Fibroblast of lung (primary cell): ENCODE measurements at regions not wholly inside any gene's neighbourhood (a gene's known extent, or its start where the extent isn't known, plus 50 kb on each side); places are given as distances from the start of the nearest gene placed in this dataset.

Source experiments
- DNase-seq, 2 donors: peaks; one replicate each; pipeline versions ENCODE4 v3.0.0 to v3.0.0-alpha.2; 2010; ENCODE audit warnings: low read depth in 2 of 2
- H2AFZ ChIP-seq: 2 replicates; pipeline ENCODE4 v1.5.1; 2012; ENCODE audit warnings: low read length, control low read depth, inconsistent platforms
- H3K27ac ChIP-seq: 2 replicates; pipeline ENCODE4 v1.5.1; 2011; ENCODE audit warnings: low read length, control low read depth; ENCODE audit not compliant: insufficient read depth
- H3K27me3 ChIP-seq: 2 replicates; pipeline ENCODE4 v1.5.1; 2011; ENCODE audit warnings: mild to moderate bottlenecking, low read length; ENCODE audit not compliant: control insufficient read depth, insufficient read depth
- H3K36me3 ChIP-seq: 2 replicates; pipeline ENCODE4 v1.5.1; 2011; ENCODE audit warnings: low read length; ENCODE audit not compliant: control insufficient read depth, insufficient read depth
- H3K4me1 ChIP-seq: 2 replicates; pipeline ENCODE4 v1.5.1; 2011; ENCODE audit warnings: low read length; ENCODE audit not compliant: control insufficient read depth, insufficient read depth; ENCODE audit errors: extremely low read depth
- H3K4me2 ChIP-seq: 2 replicates; pipeline ENCODE4 v1.5.1; 2011; ENCODE audit warnings: low read length, control low read depth; ENCODE audit not compliant: insufficient read depth; ENCODE audit errors: extremely low read depth
- H3K4me3 ChIP-seq, 4 experiments: fragments of 200-600 bp in 1 of 4; sonication (generic) in 1 of 4; replicated peaks in 1 of 4; 2 replicates each; pipeline ENCODE4 v1.5.1; 2011 to 2016; ENCODE audit warnings: low read length in 4 of 4, low read depth in 3 of 4, mild to moderate bottlenecking in 3 of 4, control low read depth in 2 of 4, inconsistent platforms in 1 of 4, mixed read lengths in 1 of 4; ENCODE audit not compliant: insufficient read depth in 1 of 4; ENCODE audit errors: control extremely low read depth in 1 of 4
- H3K79me2 ChIP-seq: 2 replicates; pipeline ENCODE4 v1.5.1; 2012; ENCODE audit warnings: mild to moderate bottlenecking, low read length, inconsistent platforms; ENCODE audit not compliant: control insufficient read depth, insufficient read depth
- H3K9ac ChIP-seq: 2 replicates; pipeline ENCODE4 v1.5.1; 2011; ENCODE audit warnings: mild to moderate bottlenecking, low read length, control low read depth; ENCODE audit not compliant: insufficient read depth
- H3K9me3 ChIP-seq: 2 replicates; pipeline ENCODE4 v1.5.1; 2012; ENCODE audit warnings: low read depth, low read length; ENCODE audit not compliant: control insufficient read depth, insufficient read depth
- H4K20me1 ChIP-seq: 2 replicates; pipeline ENCODE4 v1.5.1; 2011; ENCODE audit warnings: low read length; ENCODE audit not compliant: control insufficient read depth, insufficient read depth; ENCODE audit errors: extremely low read depth
- CTCF ChIP-seq, 2 donors: IDR thresholded peaks in 1 of 2; conservative IDR thresholded peaks in 1 of 2; 1 replicate in 1 of 2; 2 replicates in 1 of 2; pipeline ENCODE4 v1.5.1; 2011 to 2012; ENCODE audit warnings: low read length in 2 of 2, control low read depth in 1 of 2, inconsistent platforms in 1 of 2, low read depth in 1 of 2, mild to moderate bottlenecking in 1 of 2
- EZH2 ChIP-seq: IDR thresholded peaks from 2 replicates; pipeline ENCODE4 v1.5.1; 2012; ENCODE audit warnings: low read length, control low read depth, mild to moderate bottlenecking; ENCODE audit errors: missing control alignments

- Histone ChIP-seq H3K27me3 (no peaks in the 10 kb centered on the region), H2AFZ (no peak overlapping the region), H3K79me2 (no peaks in the 10 kb centered on the region), H3K9ac (no peak overlapping the region), H3K4me1 (no peaks in the 10 kb centered on the region), H3K4me2 (no peak overlapping the region), H3K9me3 (no peaks in the 10 kb centered on the region), H3K36me3 (no peaks in the 10 kb centered on the region), H4K20me1 (no peaks in the 10 kb centered on the region), H3K4me3 (no peak overlapping the region), H3K27ac (no peak overlapping the region)
- DNase-seq: no peak
- TF ChIP-seq CTCF (conservative IDR thresholded peaks at IDR 0.05 in 1 of 2, IDR thresholded peaks at IDR 0.05 in 1 of 2; ENCODE audit: low read depth in 1 of 2, low read length in 2 of 2): no peak
- no peak for TF ChIP-seq EZH2
Measured at GRCh38 chr22:49034836-49035817, 792.5 kb downstream of the BRD1 start.

DNA sequence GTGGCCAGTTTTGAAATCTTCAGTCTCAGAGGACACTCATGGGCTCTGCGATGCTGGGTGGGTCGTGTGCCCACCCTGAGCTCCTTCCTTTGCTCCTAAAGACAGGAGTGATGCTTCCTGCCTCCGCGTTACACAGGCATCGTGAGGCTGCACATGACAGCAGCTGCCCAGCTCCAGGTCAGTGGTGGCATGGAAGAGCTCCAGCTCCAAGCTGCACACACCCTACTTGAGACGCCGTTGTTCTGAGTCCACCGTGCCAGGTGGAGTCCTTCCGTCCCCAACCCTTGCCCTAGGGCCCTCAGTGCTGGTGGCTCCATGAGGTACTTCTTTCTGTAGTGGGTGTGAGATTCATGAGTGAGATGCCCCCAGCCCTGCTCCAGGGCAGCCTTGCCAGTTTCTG, 794.1 kb downstream of the BRD1 start:
- no peak overlapping the region for H3K9ac ChIP-seq
- no peaks in the 10 kb centered on the region for H3K9me3 ChIP-seq

More for the DNA sequence above, 794.1 kb downstream of the BRD1 start:
- no peak overlapping the region for H3K27ac ChIP-seq
- no peak for TF ChIP-seq CTCF (conservative IDR thresholded peaks at IDR 0.05 in 1 of 2, IDR thresholded peaks at IDR 0.05 in 1 of 2; ENCODE audit: low read depth in 1 of 2, low read length in 2 of 2)
- TF ChIP-seq EZH2: no peak
- H3K27me3 ChIP-seq: no peaks in the 10 kb centered on the region
- no peak for DNase-seq
- no peaks in the 10 kb centered on the region for H4K20me1 ChIP-seq
- H3K4me3 ChIP-seq: no peak overlapping the region
- H3K36me3 ChIP-seq: no peaks in the 10 kb centered on the region
- no peaks in the 10 kb centered on the region for H3K79me2 ChIP-seq
- H3K4me1 ChIP-seq: no peaks in the 10 kb centered on the region
- no peak overlapping the region for H2AFZ ChIP-seq
- no peak overlapping the region for H3K4me2 ChIP-seq
